HCT116 (cell line): ENCODE measurements at regions not wholly inside any gene's neighbourhood (a gene's known extent, or its start where the extent isn't known, plus 50 kb on each side); places are given as distances from the start of the nearest gene placed in this dataset.

Experiments used
- ATAC-seq: fragments of 200-7000 bp; cut with Tn5 transposase; 2 replicates; pipeline ENCODE4 v1.9.1; 2020; ENCODE audit warnings: mild to moderate bottlenecking, moderate library complexity
- BruUV-seq: library from RNA; stranded (reverse); fragments of 400-500 nt; replicated peaks from 2 replicates; lab custom pipeline; 2021; lab: Mats Ljungman, UMichigan
- CTCF ChIA-PET: fragments of 300-600 bp; sonication (Branson Sonifier 250); formaldehyde crosslinking; loops from one replicate; lab custom pipeline; 2021; ENCODE audit warnings: antibody characterized with exemption; lab: Charles Lee
- POLR2A ChIA-PET: fragments of 300-600, 350-600 bp; sonication (Branson Sonifier 250); formaldehyde crosslinking; loops from one replicate; lab custom pipeline; 2021; ENCODE audit warnings: antibody characterized with exemption; lab: Charles Lee
- RAD21 ChIA-PET, 2 experiments: fragments of 300-600 bp; sonication (Branson Sonifier 250); formaldehyde crosslinking; loops; one replicate each; lab custom pipeline; 2023; ENCODE audit warnings: low total read pairs in 2 of 2; ENCODE audit not compliant: uncharacterized antibody in 2 of 2, unreplicated experiment in 2 of 2, low non-redundant PET in 1 of 2; lab: Charles Lee
- DNase-seq: peaks from one replicate; pipeline ENCODE4 v3.0.0-alpha.2; 2010; ENCODE audit warnings: low read depth, low spot score
- H2AFZ ChIP-seq: fragments of 200-600 bp; shearing (Covaris generic), sonication (generic); 2 replicates; pipeline ENCODE4 v1.6.1; 2017; ENCODE audit warnings: low read depth, mixed run types, mixed read lengths, antibody characterized with exemption, low read length; ENCODE audit not compliant: poor library complexity, severe bottlenecking
- H3K27ac ChIP-seq: 2 replicates; pipeline ENCODE4 v1.5.1; 2012; ENCODE audit warnings: low read depth, low read length
- H3K27me3 ChIP-seq: fragments of 200-600 bp; sonication (generic); 2 replicates; pipeline ENCODE4 v1.6.1; 2016; ENCODE audit warnings: mixed run types, low read length, mixed read lengths; ENCODE audit not compliant: insufficient read depth
- H3K36me3 ChIP-seq, 2 experiments: fragments of 200-500 bp in 1 of 2; fragments of 200-600 bp in 1 of 2; sonication (Bioruptor generic) in 1 of 2; sonication (generic) in 1 of 2; 2 replicates each; pipeline versions ENCODE4 v1.5.1 to v1.6.1; 2014 to 2016; ENCODE audit warnings: low read length in 2 of 2, inconsistent platforms in 1 of 2, mixed read lengths in 1 of 2, mixed run types in 1 of 2; ENCODE audit not compliant: insufficient read depth in 2 of 2, control insufficient read depth in 1 of 2
- H3K4me1 ChIP-seq, 2 experiments: fragments of 200-600 bp in 1 of 2; sonication (generic) in 1 of 2; 2 replicates each; pipeline versions ENCODE4 v1.5.1 to v1.6.1; 2012 to 2017; ENCODE audit warnings: low read length in 2 of 2, inconsistent platforms in 1 of 2, mild to moderate bottlenecking in 1 of 2, mixed read lengths in 1 of 2, mixed run types in 1 of 2, moderate library complexity in 1 of 2; ENCODE audit not compliant: insufficient read depth in 2 of 2, control insufficient read depth in 1 of 2
- H3K4me2 ChIP-seq: fragments of 200-600 bp; sonication (generic); 2 replicates; pipeline ENCODE4 v1.6.1; 2017; ENCODE audit warnings: mixed run types, low read length, mixed read lengths
- H3K4me3 ChIP-seq, 2 experiments: fragments of 200-600 bp in 1 of 2; sonication (generic) in 1 of 2; replicated peaks in 1 of 2; 2 replicates each; pipeline ENCODE4 v1.5.1; 2011 to 2016; ENCODE audit warnings: low read length in 2 of 2, control low read depth in 1 of 2, low read depth in 1 of 2, mild to moderate bottlenecking in 1 of 2, mixed read lengths in 1 of 2, mixed run types in 1 of 2
- H3K79me2 ChIP-seq: fragments of 200-600 bp; sonication (generic); 2 replicates; pipeline ENCODE4 v1.6.1; 2017; ENCODE audit warnings: mild to moderate bottlenecking, mixed run types, low read length, moderate library complexity, mixed read lengths; ENCODE audit not compliant: insufficient read depth
- H3K9ac ChIP-seq: fragments of 200-600 bp; sonication (generic); 2 replicates; pipeline ENCODE4 v1.6.1; 2016; ENCODE audit warnings: low read length, mixed read lengths
- H3K9me2 ChIP-seq: fragments of 200-600 bp; sonication (generic), shearing (Covaris generic); 2 replicates; pipeline ENCODE4 v1.6.1; 2017; ENCODE audit warnings: mixed run types, mild to moderate bottlenecking, moderate library complexity; ENCODE audit not compliant: insufficient read depth
- H3K9me3 ChIP-seq, 2 experiments: fragments of 200-500 bp in 1 of 2; fragments of 200-600 bp in 1 of 2; sonication (Bioruptor generic) in 1 of 2; sonication (generic) in 1 of 2; 2 replicates each; pipeline ENCODE4 v1.6.1; 2014 to 2017; ENCODE audit warnings: low read length in 2 of 2, mixed read lengths in 2 of 2, inconsistent platforms in 1 of 2, low read depth in 1 of 2, mild to moderate bottlenecking in 1 of 2, mixed run types in 1 of 2, moderate library complexity in 1 of 2; ENCODE audit not compliant: control insufficient read depth in 1 of 2, insufficient read depth in 1 of 2
- H4K20me1 ChIP-seq: fragments of 200-600 bp; sonication (generic), shearing (Covaris generic); 2 replicates; pipeline ENCODE4 v1.6.1; 2017; ENCODE audit warnings: mixed run types, mild to moderate bottlenecking, moderate library complexity; ENCODE audit not compliant: insufficient read depth
- CBX3 ChIP-seq: IDR thresholded peaks from 2 replicates; pipeline ENCODE4 v1.6.1; 2012; ENCODE audit warnings: low read depth
- CEBPB ChIP-seq: IDR thresholded peaks from 2 replicates; pipeline ENCODE4 v1.6.1; 2012; ENCODE audit warnings: low read depth
- CTCF ChIP-seq, 3 experiments: fragments of 200-600 bp in 1 of 3; sonication (generic) in 1 of 3; IDR thresholded peaks in 2 of 3; conservative IDR thresholded peaks in 1 of 3; 2 replicates each; pipeline ENCODE4 v1.5.1; 2012 to 2017; ENCODE audit warnings: low read depth in 2 of 3, low read length in 2 of 3, antibody characterized with exemption in 1 of 3, borderline replicate concordance in 1 of 3, control low read depth in 1 of 3, mild to moderate bottlenecking in 1 of 3, mixed read lengths in 1 of 3, mixed run types in 1 of 3, moderate library complexity in 1 of 3; ENCODE audit not compliant: insufficient read depth in 1 of 3
- EZH2 ChIP-seq: fragments of 200-600 bp; sonication (generic); IDR thresholded peaks from 2 replicates; pipeline ENCODE4 v1.6.1; 2017; ENCODE audit warnings: antibody characterized with exemption, mixed run types
- EZH2phosphoT487 ChIP-seq: fragments of 200-600 bp; IDR thresholded peaks from 2 replicates; pipeline ENCODE4 v1.6.1; 2018; ENCODE audit warnings: antibody characterized with exemption, borderline replicate concordance
- FOSL1 ChIP-seq: IDR thresholded peaks from 2 replicates; pipeline ENCODE4 v1.6.1; 2012; ENCODE audit warnings: low read depth
- MAX ChIP-seq: IDR thresholded peaks from 2 replicates; pipeline ENCODE4 v1.6.1; 2012
- POLR2A ChIP-seq: IDR thresholded peaks from 2 replicates; pipeline ENCODE4 v1.7.0; 2011; ENCODE audit warnings: borderline replicate concordance; ENCODE audit not compliant: insufficient read depth, insufficient read length; ENCODE audit errors: extremely low read depth
- SIN3A ChIP-seq: IDR thresholded peaks from 2 replicates; pipeline ENCODE4 v1.6.1; 2012; ENCODE audit warnings: low read depth
- SP1 ChIP-seq: IDR thresholded peaks from 2 replicates; pipeline ENCODE4 v1.6.1; 2012; ENCODE audit warnings: low read depth
- TCF7L2 ChIP-seq: IDR thresholded peaks from 2 replicates; pipeline ENCODE4 v1.7.0; 2011; ENCODE audit warnings: borderline replicate concordance, inconsistent platforms; ENCODE audit not compliant: insufficient read depth, insufficient read length; ENCODE audit errors: extremely low read depth
- ZFX ChIP-seq: fragments of 450-650 bp; IDR thresholded peaks from 2 replicates; pipeline ENCODE4 v1.6.1; 2017
- ZNF274 ChIP-seq: fragments of 200-500 bp; sonication (Bioruptor generic); IDR thresholded peaks from 2 replicates; pipeline ENCODE4 v1.6.1; 2014; ENCODE audit warnings: mild to moderate bottlenecking, low read depth, low read length, inconsistent platforms
- intact Hi-C: fragments of 100-400 bp; cut with micrococcal nuclease; formaldehyde crosslinking; loops from 2 replicates; pipeline ENCODE4 v1.10.0; 2022

GRCh38 chr2:83970217-83970929 lies 488.7 kb downstream of the SUCLG1 start:
- Histone ChIP-seq H3K4me1 (no peaks in the 10 kb centered on the region), H3K79me2 (no peaks in the 10 kb centered on the region), H3K36me3 (no peaks in the 10 kb centered on the region), H2AFZ (no peak overlapping the region), H3K9me2 (no peaks in the 10 kb centered on the region), H3K9me3 (no peaks in the 10 kb centered on the region), H3K4me2 (no peak overlapping the region), H3K27ac (no peak overlapping the region), H4K20me1 (no peaks in the 10 kb centered on the region), H3K9ac (no peak overlapping the region), H3K27me3 (no peaks in the 10 kb centered on the region), H3K4me3 (no peak overlapping the region)
- BruUV-seq = no TSS peak
- ChIA-PET RAD21 (no interaction called here), CTCF (no interaction called here), POLR2A (no interaction called here)
- DNase-seq (no peak), ATAC-seq (no peak)
- TF ChIP-seq CBX3 (no peak), ZNF274 (no peak), EZH2 (no peak), SIN3A (no peak), POLR2A (no peak), EZH2phosphoT487 (no peak), CEBPB (no peak), CTCF (IDR thresholded peaks at IDR 0.05 in 2 of 3, conservative IDR thresholded peaks at IDR 0.05 in 1 of 3; ENCODE audit: borderline replicate concordance in 1 of 3, insufficient read depth in 1 of 3, low read depth in 2 of 3, low read length in 2 of 3) (no peak), ZFX (no peak), SP1 (no peak), FOSL1 (no peak), TCF7L2 (no peak), MAX (no peak)
- intact Hi-C loops = no loop called here
